OCI-LY7 (cell line): ENCODE measurements at regions not wholly inside any gene's neighbourhood (a gene's known extent, or its start where the extent isn't known, plus 50 kb on each side); places are given as distances from the start of the nearest gene placed in this dataset.

Source experiments
- BruUV-seq: library from RNA; stranded (reverse); fragments of 400-500 nt; replicated peaks from 2 replicates; lab custom pipeline; 2021; lab: Mats Ljungman, UMichigan
- CTCF ChIA-PET: fragments of 300-600 bp; sonication (Branson Sonifier 250); formaldehyde crosslinking; loops from one replicate; lab custom pipeline; 2022; ENCODE audit warnings: antibody characterized with exemption; ENCODE audit not compliant: unreplicated experiment; lab: Charles Lee
- POLR2A ChIA-PET: fragments of 300-600 bp; sonication (Branson Sonifier 250); formaldehyde crosslinking; loops from one replicate; lab custom pipeline; 2022; ENCODE audit warnings: antibody characterized with exemption; lab: Charles Lee
- DNase-seq: peaks from one replicate; pipeline ENCODE4 v3.0.0-alpha.2; 2015; ENCODE audit warnings: low spot score
- H2AFZ ChIP-seq: fragments of 200-600 bp; sonication (generic), shearing (Covaris generic); 2 replicates; pipeline ENCODE4 v1.6.1; 2014; ENCODE audit warnings: mild to moderate bottlenecking, antibody characterized with exemption, low read length, moderate library complexity
- H3K27ac ChIP-seq: fragments of 200-600 bp; sonication (generic); 2 replicates; pipeline ENCODE4 v1.5.1; 2014; ENCODE audit warnings: mixed run types, low read depth, mild to moderate bottlenecking, moderate library complexity, low read length, inconsistent platforms; ENCODE audit not compliant: poor library complexity, severe bottlenecking
- H3K36me3 ChIP-seq: fragments of 200-600 bp; sonication (generic); 2 replicates; pipeline ENCODE4 v1.6.1; 2014; ENCODE audit warnings: mild to moderate bottlenecking, antibody characterized with exemption, low read length, moderate library complexity, mixed read lengths; ENCODE audit not compliant: insufficient read depth
- H3K4me1 ChIP-seq: fragments of 200-600 bp; sonication (generic); 2 replicates; pipeline ENCODE4 v1.5.1; 2014; ENCODE audit warnings: mild to moderate bottlenecking, low read length; ENCODE audit not compliant: insufficient read depth, poor library complexity, severe bottlenecking
- H3K4me2 ChIP-seq: fragments of 200-600 bp; sonication (generic); 2 replicates; pipeline ENCODE4 v1.6.1; 2014; ENCODE audit warnings: mild to moderate bottlenecking, low read length
- H3K4me3 ChIP-seq: fragments of 200-600 bp; sonication (generic); 2 replicates; pipeline ENCODE4 v1.5.1; 2014; ENCODE audit warnings: mild to moderate bottlenecking, low read depth, low read length; ENCODE audit not compliant: poor library complexity, severe bottlenecking
- H3K79me2 ChIP-seq: fragments of 200-600 bp; sonication (generic); 2 replicates; pipeline ENCODE4 v1.6.1; 2016; ENCODE audit warnings: low read depth, mild to moderate bottlenecking, low read length, moderate library complexity, mixed read lengths; ENCODE audit not compliant: insufficient read depth
- H3K9me2 ChIP-seq: fragments of 200-600 bp; sonication (generic); 2 replicates; pipeline ENCODE4 v1.6.1; 2016; ENCODE audit warnings: mild to moderate bottlenecking, low read length, mixed read lengths; ENCODE audit not compliant: insufficient read depth
- H3K9me3 ChIP-seq: fragments of 200-600 bp; sonication (generic); 2 replicates; pipeline ENCODE4 v1.6.1; 2014; ENCODE audit warnings: mild to moderate bottlenecking, mixed run types, low read length, mixed read lengths
- H4K20me1 ChIP-seq: fragments of 200-600 bp; sonication (generic); 2 replicates; pipeline ENCODE4 v1.6.1; 2014; ENCODE audit warnings: mild to moderate bottlenecking, antibody characterized with exemption, low read length, moderate library complexity, mixed read lengths; ENCODE audit not compliant: insufficient read depth
- CTCF ChIP-seq: fragments of 200-600 bp; sonication (generic); conservative IDR thresholded peaks from 2 replicates; pipeline ENCODE4 v1.5.1; 2014; ENCODE audit warnings: mild to moderate bottlenecking, antibody characterized with exemption, low read length, moderate library complexity, mixed read lengths
- EZH2phosphoT487 ChIP-seq: fragments of 200-600 bp; sonication (generic); IDR thresholded peaks from 2 replicates; pipeline ENCODE4 v1.6.1; 2018; ENCODE audit warnings: low read depth, borderline replicate concordance, mild to moderate bottlenecking, mixed run types, antibody characterized with exemption, low read length, moderate library complexity, mixed read lengths
- intact Hi-C: fragments of 100-400 bp; cut with micrococcal nuclease; formaldehyde crosslinking; loops from one replicate; pipeline ENCODE4 v1.10.0; 2022; ENCODE audit not compliant: unreplicated experiment

- no peak overlapping the region for H3K4me2 ChIP-seq
- BruUV-seq: no TSS peak
- ChIA-PET CTCF (no interaction called here), POLR2A (no interaction called here)
- TF ChIP-seq EZH2phosphoT487 (no peak), CTCF (no peak)
- intact Hi-C loops: no loop called here
- no peak overlapping the region for H3K27ac ChIP-seq
- no peaks in the 10 kb centered on the region for H3K79me2 ChIP-seq
- no peak overlapping the region for H2AFZ ChIP-seq
- no peaks in the 10 kb centered on the region for H4K20me1 ChIP-seq
- no peak overlapping the region for H3K4me3 ChIP-seq
- H3K9me2 ChIP-seq: no peaks in the 10 kb centered on the region
- no peaks in the 10 kb centered on the region for H3K36me3 ChIP-seq
- no peaks in the 10 kb centered on the region for H3K9me3 ChIP-seq
- H3K4me1 ChIP-seq: no peaks in the 10 kb centered on the region
- no peak for DNase-seq
Measured at GRCh38 chr4:189763583-189763982, 177.1 kb upstream of the FRG1 start.

- BruUV-seq: no TSS peak
- ChIA-PET POLR2A (no interaction called here), CTCF (no interaction called here)
- no peak for DNase-seq
- intact Hi-C loops: no loop called here
- TF ChIP-seq EZH2phosphoT487 (no peak), CTCF (no peak)
- no peak overlapping the region for H2AFZ ChIP-seq
- no peak overlapping the region for H3K4me3 ChIP-seq
- no peak overlapping the region for H3K27ac ChIP-seq
- H3K36me3 ChIP-seq: no peaks in the 10 kb centered on the region
- H4K20me1 ChIP-seq: no peaks in the 10 kb centered on the region
- H3K9me2 ChIP-seq: no peaks in the 10 kb centered on the region
- H3K4me1 ChIP-seq: no peaks in the 10 kb centered on the region
- H3K79me2 ChIP-seq: no peaks in the 10 kb centered on the region
- H3K4me2 ChIP-seq: no peak overlapping the region
- no peaks in the 10 kb centered on the region for H3K9me3 ChIP-seq
Measured at GRCh38 chr4:189765301-189765700, 175.4 kb upstream of the FRG1 start.

GRCh38 chr4:189765736-189766135 lies 174.9 kb upstream of the FRG1 start:
- no peak for TF ChIP-seq CTCF
- TF ChIP-seq EZH2phosphoT487: no peak
- H3K9me3 ChIP-seq: no peaks in the 10 kb centered on the region
- no peaks in the 10 kb centered on the region for H3K79me2 ChIP-seq
- H4K20me1 ChIP-seq: no peaks in the 10 kb centered on the region
- DNase-seq: no peak
- H3K4me3 ChIP-seq: no peak overlapping the region
- CTCF ChIA-PET: no interaction called here
- H3K4me1 ChIP-seq: no peaks in the 10 kb centered on the region
- POLR2A ChIA-PET: no interaction called here
- no peak overlapping the region for H3K4me2 ChIP-seq
- intact Hi-C loops: no loop called here
- H2AFZ ChIP-seq: no peak overlapping the region
- no TSS peak for BruUV-seq
- H3K27ac ChIP-seq: no peak overlapping the region
- no peaks in the 10 kb centered on the region for H3K36me3 ChIP-seq
- H3K9me2 ChIP-seq: no peaks in the 10 kb centered on the region
